Hepatocyte (in vitro differentiated cells): ENCODE measurements at regions not wholly inside any gene's neighbourhood (a gene's known extent, or its start where the extent isn't known, plus 50 kb on each side); places are given as distances from the start of the nearest gene placed in this dataset.

ENCODE experiments used
- EZH2 ChIP-seq: fragments of 200-600 bp; sonication (generic); IDR thresholded peaks from 2 replicates; pipeline ENCODE4 v1.6.1; 2016; ENCODE audit warnings: antibody characterized with exemption, mild to moderate bottlenecking, borderline replicate concordance
- TF ChIP-seq, protein P1 (sequence below): fragments of 200-600 bp; sonication (generic); IDR thresholded peaks from 2 replicates; pipeline ENCODE4 v1.5.1; 2016; ENCODE audit warnings: antibody characterized with exemption, mild to moderate bottlenecking; ENCODE audit not compliant: poor library complexity

DNA sequence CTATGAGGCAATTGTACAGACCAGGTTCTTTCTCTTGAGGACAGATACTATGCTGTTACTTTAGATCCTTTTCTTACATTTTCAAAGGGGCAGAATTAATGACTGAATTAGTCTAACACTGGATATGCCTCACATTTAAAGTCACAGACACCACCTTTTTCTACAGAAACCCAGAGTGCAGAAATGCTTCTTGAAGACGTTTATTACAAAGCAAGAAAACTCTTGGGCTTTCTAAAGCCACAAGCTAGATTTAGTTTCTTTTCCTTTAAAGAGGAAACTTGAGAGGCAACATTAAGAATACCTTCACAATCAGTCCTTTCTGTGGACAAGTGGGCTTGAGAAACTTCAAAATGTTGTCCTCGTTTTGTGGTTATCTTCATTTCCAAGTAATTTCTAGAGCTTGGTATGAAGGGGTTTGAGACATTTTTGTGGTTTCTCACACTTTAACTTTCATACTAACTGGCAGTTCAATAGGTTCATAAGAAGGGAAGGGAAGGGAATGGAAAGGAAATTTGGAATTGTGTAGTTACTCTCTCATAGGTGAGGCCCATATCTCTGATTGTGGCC lies 527.4 kb downstream of the RASEF start:
- TF ChIP-seq, protein P1, sequence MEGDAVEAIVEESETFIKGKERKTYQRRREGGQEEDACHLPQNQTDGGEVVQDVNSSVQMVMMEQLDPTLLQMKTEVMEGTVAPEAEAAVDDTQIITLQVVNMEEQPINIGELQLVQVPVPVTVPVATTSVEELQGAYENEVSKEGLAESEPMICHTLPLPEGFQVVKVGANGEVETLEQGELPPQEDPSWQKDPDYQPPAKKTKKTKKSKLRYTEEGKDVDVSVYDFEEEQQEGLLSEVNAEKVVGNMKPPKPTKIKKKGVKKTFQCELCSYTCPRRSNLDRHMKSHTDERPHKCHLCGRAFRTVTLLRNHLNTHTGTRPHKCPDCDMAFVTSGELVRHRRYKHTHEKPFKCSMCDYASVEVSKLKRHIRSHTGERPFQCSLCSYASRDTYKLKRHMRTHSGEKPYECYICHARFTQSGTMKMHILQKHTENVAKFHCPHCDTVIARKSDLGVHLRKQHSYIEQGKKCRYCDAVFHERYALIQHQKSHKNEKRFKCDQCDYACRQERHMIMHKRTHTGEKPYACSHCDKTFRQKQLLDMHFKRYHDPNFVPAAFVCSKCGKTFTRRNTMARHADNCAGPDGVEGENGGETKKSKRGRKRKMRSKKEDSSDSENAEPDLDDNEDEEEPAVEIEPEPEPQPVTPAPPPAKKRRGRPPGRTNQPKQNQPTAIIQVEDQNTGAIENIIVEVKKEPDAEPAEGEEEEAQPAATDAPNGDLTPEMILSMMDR, result no peak
- TF ChIP-seq EZH2, result no peak
